K562 (cell line): ENCODE measurements at regions not wholly inside any gene's neighbourhood (a gene's known extent, or its start where the extent isn't known, plus 50 kb on each side); places are given as distances from the start of the nearest gene placed in this dataset.

Experiments used
- ATAC-seq: fragments of 200-7000 bp; cut with Tn5 transposase; 3 replicates; pipeline ENCODE4 v1.9.1; 2020; ENCODE audit warnings: moderate library complexity
- BruUV-seq: library from RNA; stranded (reverse); fragments of 400-500 nt; replicated peaks from 2 replicates; lab custom pipeline; 2021; lab: Mats Ljungman, UMichigan
- CTCF ChIA-PET: fragments of 300-600 bp; formaldehyde crosslinking; extraction: SDS; loops from one replicate; lab custom pipeline; 2021; ENCODE audit warnings: low intra/inter-chr PET ratio; lab: Yijun Ruan, JAX
- POLR2A ChIA-PET: fragments of 300-600, 350-650 bp; sonication (Branson Sonifier 250); formaldehyde crosslinking; extraction: SDS; loops from one replicate; lab custom pipeline; 2021; ENCODE audit warnings: antibody characterized with exemption, inconsistent platforms; lab: Yijun Ruan, JAX
- DNase-seq, 4 experiments: peaks; one replicate each; pipeline versions ENCODE4 v3.0.0 to v3.0.0-alpha.2; 2011 to 2018; ENCODE audit warnings: low spot score in 3 of 4, mixed read lengths in 3 of 4; ENCODE audit errors: extremely low read depth in 1 of 4
- FAIRE-seq: peaks from 2 replicates; lab custom pipeline; 2011; peaks lifted over from hg19 to GRCh38; lab: Jason Lieb, UNC
- H2AFZ ChIP-seq: 2 replicates; pipeline ENCODE4 v1.6.0; 2011; ENCODE audit warnings: low read depth, low read length, control low read depth, inconsistent platforms
- H3K27ac ChIP-seq: fragments of 200-600 bp; 3 replicates; pipeline ENCODE4 v1.8.0; 2011; ENCODE audit warnings: low read depth, mild to moderate bottlenecking, control low read depth, inconsistent platforms, low read length, moderate library complexity, mixed read lengths; ENCODE audit errors: extremely low read depth
- H3K27me3 ChIP-seq, 2 experiments: fragments of 300-600 bp in 1 of 2; 2 replicates in 1 of 2; 3 replicates in 1 of 2; pipeline versions ENCODE4 v1.6.0 to v1.8.0; 2011; ENCODE audit warnings: inconsistent platforms in 2 of 2, low read length in 2 of 2, mild to moderate bottlenecking in 1 of 2, mixed read lengths in 1 of 2, moderate library complexity in 1 of 2; ENCODE audit not compliant: control insufficient read depth in 2 of 2, insufficient read depth in 2 of 2
- H3K36me3 ChIP-seq: fragments of 300-600 bp; 3 replicates; pipeline ENCODE4 v1.8.0; 2011; ENCODE audit warnings: mild to moderate bottlenecking, low read length, inconsistent platforms; ENCODE audit not compliant: control insufficient read depth, insufficient read depth
- H3K4me1 ChIP-seq, 2 experiments: fragments of 200-600 bp in 1 of 2; replicated peaks in 1 of 2; 2 replicates in 1 of 2; 3 replicates in 1 of 2; pipeline versions ENCODE4 v1.5.1 to v1.8.0; 2011; ENCODE audit warnings: inconsistent platforms in 2 of 2, low read length in 2 of 2, mild to moderate bottlenecking in 1 of 2, mixed read lengths in 1 of 2, moderate library complexity in 1 of 2; ENCODE audit not compliant: control insufficient read depth in 2 of 2, insufficient read depth in 2 of 2
- H3K4me2 ChIP-seq: 2 replicates; pipeline ENCODE4 v1.6.1; 2011; ENCODE audit warnings: low read length, control low read depth, inconsistent platforms, mixed read lengths; ENCODE audit not compliant: insufficient read depth
- H3K4me3 ChIP-seq: fragments of 200-600 bp; sonication (generic), shearing (Covaris generic); 2 replicates; pipeline ENCODE4 v1.5.1; 2016; ENCODE audit warnings: control low read depth, inconsistent platforms
- H3K79me2 ChIP-seq: fragments of 200-600 bp; 3 replicates; pipeline ENCODE4 v1.8.0; 2011; ENCODE audit warnings: low read length, inconsistent platforms; ENCODE audit not compliant: control insufficient read depth, insufficient read depth
- H3K9ac ChIP-seq, 2 experiments: 2 replicates each; pipeline versions ENCODE4 v1.6.0 to v1.6.1; 2011; ENCODE audit warnings: low read depth in 2 of 2, low read length in 2 of 2, control low read depth in 1 of 2, inconsistent platforms in 1 of 2, mild to moderate bottlenecking in 1 of 2, mixed read lengths in 1 of 2; ENCODE audit not compliant: insufficient read depth in 1 of 2
- H3K9me1 ChIP-seq: one replicate; pipeline ENCODE4 v1.6.0; 2011; ENCODE audit warnings: inconsistent platforms, mild to moderate bottlenecking, low read length, moderate library complexity; ENCODE audit not compliant: control insufficient read depth, insufficient read depth
- H3K9me3 ChIP-seq: replicated peaks from 2 replicates; pipeline ENCODE4 v1.5.1; 2011; ENCODE audit warnings: low read depth, low read length, inconsistent platforms; ENCODE audit not compliant: control insufficient read depth, insufficient read depth
- H4K20me1 ChIP-seq: replicated peaks from 2 replicates; pipeline ENCODE4 v1.6.1; 2011; ENCODE audit warnings: low read length, inconsistent platforms, mixed read lengths; ENCODE audit not compliant: control insufficient read depth, insufficient read depth
- BDP1 ChIP-seq: IDR thresholded peaks from 3 replicates; pipeline ENCODE4 v1.6.1; 2011; ENCODE audit not compliant: insufficient read length, insufficient read depth
- E2F1 ChIP-seq: sonication (generic); formaldehyde crosslinking; IDR thresholded peaks from 2 replicates; pipeline ENCODE4 v1.8.1; 2023; ENCODE audit warnings: mild to moderate bottlenecking, missing genetic modification reagents, moderate library complexity
- HDGF ChIP-seq: fragments of 450-650 bp; IDR thresholded peaks from 2 replicates; pipeline ENCODE4 v1.6.1; 2016
- MAFK ChIP-seq: IDR thresholded peaks from 2 replicates; pipeline ENCODE4 v1.6.1; 2011; ENCODE audit warnings: low read length, improper control_type of control experiment
- RBM25 ChIP-seq: fragments of 200-400 bp; formaldehyde crosslinking; IDR thresholded peaks from 2 replicates; pipeline ENCODE4 v1.6.1; 2018; ENCODE audit warnings: low read length, low read depth, moderate library complexity; ENCODE audit not compliant: severe bottlenecking
- RHOXF2B ChIP-seq: fragments of 250-450 bp; sonication (Bioruptor Pico); conservative IDR thresholded peaks from 2 replicates; pipeline ENCODE4 v1.5.1; 2021
- SOX6 ChIP-seq: fragments of 450-650 bp; IDR thresholded peaks from 2 replicates; pipeline ENCODE4 v1.6.1; 2014; ENCODE audit warnings: mild to moderate bottlenecking
- SRSF9 ChIP-seq: fragments of 200-400 bp; formaldehyde crosslinking; IDR thresholded peaks from 2 replicates; pipeline ENCODE4 v1.6.1; 2017; ENCODE audit warnings: low read depth, low read length, borderline replicate concordance
- XRCC5 ChIP-seq: fragments of 200-400 bp; formaldehyde crosslinking; IDR thresholded peaks from 2 replicates; pipeline ENCODE4 v1.6.1; 2017; ENCODE audit warnings: low read depth, mild to moderate bottlenecking, low read length
- ZZZ3 ChIP-seq: fragments of 450-650 bp; IDR thresholded peaks from 2 replicates; pipeline ENCODE4 v1.6.1; 2016; ENCODE audit warnings: antibody characterized with exemption, mild to moderate bottlenecking, moderate library complexity
- WGBS: fragments of 100-300 bp; shearing (Covaris generic); methylation state at CpG from one replicate; pipeline ENCODE4 v1.1.6; 2016; ENCODE audit warnings: low coverage, mixed read lengths; ENCODE audit not compliant: insufficient coverage; ENCODE audit errors: missing lambda C conversion rate; 5-methylcytosine and 5-hydroxymethylcytosine counted together
- in situ Hi-C: fragments of 300-500 bp; cut with MboI; formaldehyde crosslinking; loops from 4 replicates; pipeline ENCODE4 v1.15.0; 2018; ENCODE audit warnings: inconsistent platforms, mixed read lengths
- intact Hi-C: fragments of 100-400 bp; cut with micrococcal nuclease; formaldehyde crosslinking; loops from 2 replicates; pipeline ENCODE4 v1.14.2; 2022

- TF ChIP-seq SRSF9 (no peak), MAFK (no peak), HDGF (no peak), BDP1 (no peak)
- no TSS peak for BruUV-seq
- CTCF ChIA-PET: no interaction called here
Measured at GRCh38 chr5:115402822-115403577, 106.5 kb upstream of the CCDC112 start.

GRCh38 chr5:115402092-115402491, 105.6 kb upstream of the CCDC112 start:
- no peak for FAIRE-seq
- H2AFZ ChIP-seq: no peak overlapping the region
- ATAC-seq: no peak
- H3K36me3 ChIP-seq: no peaks in the 10 kb centered on the region
- ChIA-PET POLR2A (no interaction called here), CTCF (no interaction called here)
- H4K20me1 ChIP-seq: no peaks in the 10 kb centered on the region
- intact Hi-C loops (no loop called here), in situ Hi-C loops (no loop called here)
- H3K27ac ChIP-seq: no peak overlapping the region
- 0% methylated on average over 4 of the region's 4 CpGs for WGBS
- no peaks in the 10 kb centered on the region; a peak in 1 of 5 replicates for H3K4me1 ChIP-seq
- no TSS peak for BruUV-seq
- no peaks in the 10 kb centered on the region for H3K79me2 ChIP-seq
- no peaks in the 10 kb centered on the region; a peak in 1 of 5 replicates for H3K27me3 ChIP-seq
- no peak overlapping the region for H3K9ac ChIP-seq
- no peak overlapping the region for H3K4me2 ChIP-seq
- no peak overlapping the region for H3K4me3 ChIP-seq
- no peaks in the 10 kb centered on the region for H3K9me1 ChIP-seq
- DNase-seq: no peak
- H3K9me3 ChIP-seq: no peaks in the 10 kb centered on the region
- no peak for TF ChIP-seq RBM25
- TF ChIP-seq ZZZ3: no peak
- no peak for TF ChIP-seq SOX6
- no peak for TF ChIP-seq XRCC5
- no peak for TF ChIP-seq E2F1 (CRISPR knock-in tag)
- no peak for TF ChIP-seq RHOXF2B (CRISPR knock-in tag)

More at GRCh38 chr5:115402822-115403577, 106.5 kb upstream of the CCDC112 start:
- H3K4me3 ChIP-seq: no peak overlapping the region
- H3K79me2 ChIP-seq: no peaks in the 10 kb centered on the region
- ATAC-seq: no peak
- in situ Hi-C loops: no loop called here
- no peaks in the 10 kb centered on the region for H3K9me3 ChIP-seq
- H3K4me2 ChIP-seq: no peak overlapping the region
- H2AFZ ChIP-seq: no peak overlapping the region
- no peaks in the 10 kb centered on the region for H3K27me3 ChIP-seq
- DNase-seq: no peak
- no peaks in the 10 kb centered on the region for H3K36me3 ChIP-seq
- no peaks in the 10 kb centered on the region for H4K20me1 ChIP-seq
- POLR2A ChIA-PET: no interaction called here
- H3K9ac ChIP-seq: no peak overlapping the region
- H3K4me1 ChIP-seq: no peaks in the 10 kb centered on the region; a peak in 1 of 5 replicates
- 7% methylated on average over 1 of the region's 1 CpG for WGBS
- intact Hi-C loops: no loop called here
- no peak for FAIRE-seq
- H3K27ac ChIP-seq: no peak overlapping the region
- H3K9me1 ChIP-seq: no peaks in the 10 kb centered on the region
